Astrocyte (in vitro differentiated cells and primary cell): ENCODE measurements at regions not wholly inside any gene's neighbourhood (a gene's known extent, or its start where the extent isn't known, plus 50 kb on each side); places are given as distances from the start of the nearest gene placed in this dataset.

Experiments used
- EZH2 ChIP-seq: IDR thresholded peaks from 2 replicates; pipeline ENCODE4 v1.6.1; 2012; ENCODE audit warnings: mild to moderate bottlenecking, low read length, inconsistent platforms; ENCODE audit not compliant: insufficient read depth
- TF ChIP-seq, protein P1 (sequence below): IDR thresholded peaks from 2 replicates; pipeline ENCODE4 v1.5.1; 2011; ENCODE audit warnings: low read depth, mild to moderate bottlenecking, inconsistent platforms, low read length, moderate library complexity; ENCODE audit not compliant: insufficient read depth

DNA sequence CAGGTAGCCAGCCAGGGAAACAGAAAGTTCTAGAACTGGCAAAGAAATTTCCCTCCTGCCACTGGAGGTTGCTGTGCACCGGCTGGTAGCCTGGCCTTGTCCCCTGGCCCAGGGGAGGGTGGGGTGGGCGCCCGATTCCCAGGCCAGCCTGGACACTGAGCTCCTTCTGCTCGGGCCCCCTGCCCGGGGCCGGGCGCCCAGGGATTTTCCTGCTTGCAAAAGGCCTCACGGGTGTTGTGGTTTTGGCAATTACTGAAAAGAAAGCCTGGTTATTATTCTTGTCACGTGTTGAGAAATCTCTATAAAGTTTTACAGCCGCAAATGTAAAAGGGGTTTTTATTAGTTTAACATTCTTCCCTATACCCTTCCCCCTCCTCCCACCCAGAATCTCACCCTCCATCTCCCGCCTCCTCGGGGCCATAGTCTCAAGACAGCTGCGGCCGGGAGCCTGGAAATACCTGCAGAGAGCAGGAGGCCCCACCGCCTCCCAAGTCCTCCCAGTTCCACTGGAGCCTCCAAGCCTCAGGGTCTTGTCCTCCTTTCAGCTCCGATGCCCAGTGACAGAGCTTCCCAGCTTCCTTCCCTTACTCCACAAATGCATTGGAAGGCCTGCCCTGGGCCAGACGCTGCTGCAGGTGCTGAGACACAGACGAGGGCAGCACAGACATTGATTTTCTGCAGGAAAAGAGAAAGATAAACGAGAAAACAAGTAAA lies 1515.6 kb downstream of the TBC1D22A start:
- TF ChIP-seq, protein P1, sequence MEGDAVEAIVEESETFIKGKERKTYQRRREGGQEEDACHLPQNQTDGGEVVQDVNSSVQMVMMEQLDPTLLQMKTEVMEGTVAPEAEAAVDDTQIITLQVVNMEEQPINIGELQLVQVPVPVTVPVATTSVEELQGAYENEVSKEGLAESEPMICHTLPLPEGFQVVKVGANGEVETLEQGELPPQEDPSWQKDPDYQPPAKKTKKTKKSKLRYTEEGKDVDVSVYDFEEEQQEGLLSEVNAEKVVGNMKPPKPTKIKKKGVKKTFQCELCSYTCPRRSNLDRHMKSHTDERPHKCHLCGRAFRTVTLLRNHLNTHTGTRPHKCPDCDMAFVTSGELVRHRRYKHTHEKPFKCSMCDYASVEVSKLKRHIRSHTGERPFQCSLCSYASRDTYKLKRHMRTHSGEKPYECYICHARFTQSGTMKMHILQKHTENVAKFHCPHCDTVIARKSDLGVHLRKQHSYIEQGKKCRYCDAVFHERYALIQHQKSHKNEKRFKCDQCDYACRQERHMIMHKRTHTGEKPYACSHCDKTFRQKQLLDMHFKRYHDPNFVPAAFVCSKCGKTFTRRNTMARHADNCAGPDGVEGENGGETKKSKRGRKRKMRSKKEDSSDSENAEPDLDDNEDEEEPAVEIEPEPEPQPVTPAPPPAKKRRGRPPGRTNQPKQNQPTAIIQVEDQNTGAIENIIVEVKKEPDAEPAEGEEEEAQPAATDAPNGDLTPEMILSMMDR, result no peak
- no peak for TF ChIP-seq EZH2
